Lower leg skin (tissue), 4 donors: ENCODE measurements at regions not wholly inside any gene's neighbourhood (a gene's known extent, or its start where the extent isn't known, plus 50 kb on each side); places are given as distances from the start of the nearest gene placed in this dataset.

Source experiments
- DNase-seq, 2 donors: peaks; one replicate each; pipeline ENCODE4 v3.0.0-alpha.2; 2019; ENCODE audit warnings: low spot score in 2 of 2
- H3K4me3 ChIP-seq: fragments of 200-600 bp; sonication (generic); 2 replicates; pipeline ENCODE4 v1.5.1; 2017; ENCODE audit warnings: mild to moderate bottlenecking, low read depth; ENCODE audit not compliant: poor library complexity, severe bottlenecking
- CTCF ChIP-seq, 3 donors: fragments of 450-650 bp; IDR thresholded peaks; one replicate each; pipeline ENCODE4 v1.5.1; 2016; ENCODE audit warnings: antibody characterized with exemption in 3 of 3, mild to moderate bottlenecking in 3 of 3, moderate library complexity in 2 of 3
- POLR2A ChIP-seq, 2 donors: fragments of 450-650 bp; IDR thresholded peaks; one replicate each; pipeline ENCODE4 v1.6.1; 2016 to 2017; ENCODE audit warnings: antibody characterized with exemption in 2 of 2, mild to moderate bottlenecking in 1 of 2, moderate library complexity in 1 of 2
- WGBS, 2 donors: methylation state at CpG; one replicate each; pipeline ENCODE4 v1.1.5; 2018; 5-methylcytosine and 5-hydroxymethylcytosine counted together
- intact Hi-C: fragments of 100-400 bp; cut with DNase I; formaldehyde crosslinking; loops from one replicate; pipeline ENCODE4 v1.15.0; 2023; ENCODE audit warnings: low total_unique reads

- no peak for DNase-seq
- TF ChIP-seq CTCF (IDR thresholded peaks at IDR 0.05) (no peak), POLR2A (IDR thresholded peaks at IDR 0.05) (no peak)
- 54 to 55% methylated on average over 3 of the region's 3 CpGs for WGBS, 2 donors
- intact Hi-C loops: no loop called here
- no peak overlapping the region for H3K4me3 ChIP-seq
These were observed 625.7 kb downstream of the TFAP2A start for GRCh38 chr6:9789201-9789600.

GRCh38 chr6:9784786-9785185 is 630.1 kb downstream of the TFAP2A start:
- TF ChIP-seq POLR2A (IDR thresholded peaks at IDR 0.05) (no peak), CTCF (IDR thresholded peaks at IDR 0.05) (no peak)
- 38 to 45% methylated on average over 3 of the region's 3 CpGs for WGBS, 2 donors
- H3K4me3 ChIP-seq: no peak overlapping the region
- intact Hi-C loops: no loop called here
- no peak for DNase-seq

- H3K4me3 ChIP-seq: no peak overlapping the region
- no peak for TF ChIP-seq POLR2A (IDR thresholded peaks at IDR 0.05)
- TF ChIP-seq CTCF (IDR thresholded peaks at IDR 0.05): no peak
- 71 to 74% methylated on average over 6 of the region's 6 CpGs for WGBS, 2 donors
- intact Hi-C loops: no loop called here
- DNase-seq: no peak
These were observed 631.3 kb downstream of the TFAP2A start for GRCh38 chr6:9783567-9783966.

- intact Hi-C loops: no loop called here
- DNase-seq: no peak
- H3K4me3 ChIP-seq: no peak overlapping the region
- WGBS, 2 donors: 43 to 48% methylated on average over 6 of the region's 6 CpGs
- TF ChIP-seq CTCF (IDR thresholded peaks at IDR 0.05) (no peak), POLR2A (IDR thresholded peaks at IDR 0.05) (no peak)
These were observed 648.5 kb downstream of the TFAP2A start for GRCh38 chr6:9766240-9766915.

- intact Hi-C loops: no loop called here
- TF ChIP-seq POLR2A (IDR thresholded peaks at IDR 0.05) (no peak), CTCF (IDR thresholded peaks at IDR 0.05) (no peak)
- no peak overlapping the region for H3K4me3 ChIP-seq
- DNase-seq: no peak
- 82% methylated on average over 4 of the region's 4 CpGs for WGBS, 2 donors
These were observed 653.7 kb downstream of the TFAP2A start for GRCh38 chr6:9761220-9761619.

GRCh38 chr6:9754515-9754914 is 660.4 kb downstream of the TFAP2A start:
- no peak overlapping the region for H3K4me3 ChIP-seq
- WGBS, 2 donors: 80 to 81% methylated on average over 5 of the region's 5 CpGs
- no peak for DNase-seq
- intact Hi-C loops: no loop called here
- TF ChIP-seq POLR2A (IDR thresholded peaks at IDR 0.05) (no peak), CTCF (IDR thresholded peaks at IDR 0.05) (no peak)
